G401 (cell line): ENCODE measurements at regions not wholly inside any gene's neighbourhood (a gene's known extent, or its start where the extent isn't known, plus 50 kb on each side); places are given as distances from the start of the nearest gene placed in this dataset.

Experiments
- DNase-seq: peaks from one replicate; pipeline ENCODE4 v3.0.0-alpha.2; 2015; ENCODE audit warnings: low spot score
- in situ Hi-C: cut with HindIII; loops from 2 replicates; pipeline ENCODE4 v1.10.0; 2016; ENCODE audit warnings: low sequenced_read_pairs, mixed read lengths

GRCh38 chr3:18841422-18842343 lies 306.6 kb upstream of the KCNH8 start:
- no peak for DNase-seq
- in situ Hi-C loops = no loop called here

GRCh38 chr3:18840535-18841137 lies 307.7 kb upstream of the KCNH8 start:
- in situ Hi-C loops = no loop called here
- DNase-seq = no peak

- in situ Hi-C loops = no loop called here
- no peak for DNase-seq
Observed at GRCh38 chr3:18838758-18839157, 309.6 kb upstream of the KCNH8 start.

GRCh38 chr3:18837137-18837755 lies 311.1 kb upstream of the KCNH8 start:
- in situ Hi-C loops = no loop called here
- DNase-seq = no peak

GRCh38 chr3:18835021-18835420 lies 313.3 kb upstream of the KCNH8 start:
- in situ Hi-C loops = no loop called here
- no peak for DNase-seq

GRCh38 chr3:18830087-18830486 lies 318.2 kb upstream of the KCNH8 start:
- in situ Hi-C loops = no loop called here
- no peak for DNase-seq

- in situ Hi-C loops = no loop called here
- DNase-seq = no peak
Observed at GRCh38 chr3:18828637-18829036, 319.7 kb upstream of the KCNH8 start.

GRCh38 chr3:18827664-18828063 lies 320.6 kb upstream of the KCNH8 start:
- DNase-seq = no peak
- in situ Hi-C loops = no loop called here

GRCh38 chr3:18825665-18826064 lies 322.6 kb upstream of the KCNH8 start:
- in situ Hi-C loops = no loop called here
- no peak for DNase-seq

- DNase-seq = no peak
- in situ Hi-C loops = no loop called here
Observed at GRCh38 chr3:18813300-18813699, 335.0 kb upstream of the KCNH8 start.

GRCh38 chr3:18812316-18812715 lies 336.0 kb upstream of the KCNH8 start:
- in situ Hi-C loops = no loop called here
- no peak for DNase-seq

GRCh38 chr3:18810306-18810661 lies 338.0 kb upstream of the KCNH8 start:
- in situ Hi-C loops = no loop called here
- DNase-seq = no peak

GRCh38 chr3:18809640-18810305 lies 338.5 kb upstream of the KCNH8 start:
- in situ Hi-C loops = no loop called here
- DNase-seq = no peak

GRCh38 chr3:18808429-18808828 lies 339.9 kb upstream of the KCNH8 start:
- in situ Hi-C loops = no loop called here
- no peak for DNase-seq

- in situ Hi-C loops = no loop called here
- no peak for DNase-seq
Observed at GRCh38 chr3:18807593-18807992, 340.7 kb upstream of the KCNH8 start.

- DNase-seq = no peak
- in situ Hi-C loops = no loop called here
Observed at GRCh38 chr3:18806633-18807032, 341.7 kb upstream of the KCNH8 start.

GRCh38 chr3:18797378-18797777 lies 350.9 kb upstream of the KCNH8 start:
- in situ Hi-C loops = no loop called here
- no peak for DNase-seq

- in situ Hi-C loops = no loop called here
- no peak for DNase-seq
Observed at GRCh38 chr3:18795078-18795477, 353.2 kb upstream of the KCNH8 start.

GRCh38 chr3:18791752-18792151 lies 356.6 kb upstream of the KCNH8 start:
- no peak for DNase-seq
- in situ Hi-C loops = no loop called here

- in situ Hi-C loops = no loop called here
- DNase-seq = no peak
Observed at GRCh38 chr3:18791182-18791581, 357.1 kb upstream of the KCNH8 start.
